ENCODE measurements at regions not wholly inside any gene's neighbourhood (a gene's known extent, or its start where the extent isn't known, plus 50 kb on each side); places are given as distances from the start of the nearest gene placed in this dataset.

DNA sequence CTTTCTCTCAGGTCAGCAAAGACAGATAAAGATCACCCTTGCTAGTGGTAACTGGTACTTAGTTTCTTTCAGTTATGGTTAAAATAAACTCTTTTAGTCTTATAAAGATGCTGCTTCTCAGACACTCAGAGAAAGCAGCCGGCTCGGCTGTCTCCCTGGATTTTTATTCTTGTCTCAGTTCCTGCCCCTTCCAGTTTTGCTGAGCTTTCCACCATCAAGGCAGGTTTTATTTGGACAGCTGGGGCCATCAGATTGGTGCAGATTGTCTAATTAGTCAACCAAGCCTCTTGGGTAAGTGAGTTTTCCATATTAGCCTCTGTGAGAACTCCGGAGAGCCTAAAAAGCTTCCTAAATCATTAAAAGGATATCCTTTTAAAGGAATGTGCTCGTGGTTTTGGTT, 130.8 kb upstream of the BMP4 start:
- TF ChIP-seq, protein P1, sequence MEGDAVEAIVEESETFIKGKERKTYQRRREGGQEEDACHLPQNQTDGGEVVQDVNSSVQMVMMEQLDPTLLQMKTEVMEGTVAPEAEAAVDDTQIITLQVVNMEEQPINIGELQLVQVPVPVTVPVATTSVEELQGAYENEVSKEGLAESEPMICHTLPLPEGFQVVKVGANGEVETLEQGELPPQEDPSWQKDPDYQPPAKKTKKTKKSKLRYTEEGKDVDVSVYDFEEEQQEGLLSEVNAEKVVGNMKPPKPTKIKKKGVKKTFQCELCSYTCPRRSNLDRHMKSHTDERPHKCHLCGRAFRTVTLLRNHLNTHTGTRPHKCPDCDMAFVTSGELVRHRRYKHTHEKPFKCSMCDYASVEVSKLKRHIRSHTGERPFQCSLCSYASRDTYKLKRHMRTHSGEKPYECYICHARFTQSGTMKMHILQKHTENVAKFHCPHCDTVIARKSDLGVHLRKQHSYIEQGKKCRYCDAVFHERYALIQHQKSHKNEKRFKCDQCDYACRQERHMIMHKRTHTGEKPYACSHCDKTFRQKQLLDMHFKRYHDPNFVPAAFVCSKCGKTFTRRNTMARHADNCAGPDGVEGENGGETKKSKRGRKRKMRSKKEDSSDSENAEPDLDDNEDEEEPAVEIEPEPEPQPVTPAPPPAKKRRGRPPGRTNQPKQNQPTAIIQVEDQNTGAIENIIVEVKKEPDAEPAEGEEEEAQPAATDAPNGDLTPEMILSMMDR (conservative IDR thresholded peaks at IDR 0.05), result no peak
- no peak for TF ChIP-seq EZH2 (IDR thresholded peaks at IDR 0.05; ENCODE audit: low read depth)
